Gastroesophageal sphincter (tissue), 3 donors: ENCODE measurements at regions not wholly inside any gene's neighbourhood (a gene's known extent, or its start where the extent isn't known, plus 50 kb on each side); places are given as distances from the start of the nearest gene placed in this dataset.

Source experiments
- CTCF ChIP-seq, 4 experiments: fragments of 200-600 bp in 2 of 4; fragments of 450-650 bp in 2 of 4; sonication (generic) in 1 of 4; IDR thresholded peaks; one replicate each; pipeline ENCODE4 v1.5.1; 2017 to 2019; ENCODE audit warnings: antibody characterized with exemption in 4 of 4, mild to moderate bottlenecking in 2 of 4, moderate library complexity in 2 of 4
- EP300 ChIP-seq: sonication (generic); formaldehyde crosslinking; IDR thresholded peaks from one replicate; pipeline ENCODE4 v1.6.1; 2017; ENCODE audit warnings: antibody characterized with exemption, mild to moderate bottlenecking

DNA sequence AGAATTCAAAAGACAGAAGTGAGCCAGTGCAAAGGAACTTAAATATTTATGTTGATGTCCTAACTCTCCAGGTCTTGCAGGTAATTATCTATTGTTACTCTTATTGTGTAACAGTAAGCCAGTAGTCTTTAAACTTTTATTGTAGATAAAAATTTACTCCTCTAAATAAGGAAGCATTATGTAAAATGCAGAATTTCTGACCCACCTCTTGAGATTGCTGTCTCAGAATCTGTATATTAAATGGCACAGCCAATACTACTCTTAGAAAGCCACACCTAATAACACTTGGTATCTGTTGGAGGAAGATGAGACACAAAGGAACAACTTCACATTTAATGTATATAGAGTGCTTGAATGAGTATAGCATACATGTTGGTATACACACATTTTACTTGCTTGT lies 613.5 kb upstream of the ZNF804A start:
- TF ChIP-seq EP300, result no peak
- no peak for TF ChIP-seq CTCF (IDR thresholded peaks at IDR 0.05)
